22Rv1 (cell line): ENCODE measurements at regions not wholly inside any gene's neighbourhood (a gene's known extent, or its start where the extent isn't known, plus 50 kb on each side); places are given as distances from the start of the nearest gene placed in this dataset.

Source experiments
- H3K27ac ChIP-seq: fragments of 450-650 bp; 2 replicates; pipeline ENCODE4 v1.5.1; 2017
- CTCF ChIP-seq: fragments of 450-650 bp; IDR thresholded peaks from 2 replicates; pipeline ENCODE4 v1.5.1; 2017; ENCODE audit warnings: mild to moderate bottlenecking
- ZFX ChIP-seq: fragments of 450-650 bp; IDR thresholded peaks from 2 replicates; pipeline ENCODE4 v1.6.1; 2017; ENCODE audit warnings: antibody characterized with exemption, borderline replicate concordance

GRCh38 chr10:125515571-125515970 is 167.4 kb downstream of the TEX36 start:
- TF ChIP-seq ZFX (no peak), CTCF (no peak)
- H3K27ac ChIP-seq, result no peak overlapping the region

- no peak overlapping the region for H3K27ac ChIP-seq
- no peak for TF ChIP-seq ZFX
- no peak for TF ChIP-seq CTCF
These were observed 168.5 kb downstream of the TEX36 start for GRCh38 chr10:125514206-125515162.

GRCh38 chr10:125513429-125514182 is 169.4 kb downstream of the TEX36 start:
- TF ChIP-seq ZFX (no peak), CTCF (no peak)
- no peak overlapping the region for H3K27ac ChIP-seq

- no peak overlapping the region for H3K27ac ChIP-seq
- no peak for TF ChIP-seq CTCF
- no peak for TF ChIP-seq ZFX
These were observed 172.0 kb downstream of the TEX36 start for GRCh38 chr10:125510998-125511397.

GRCh38 chr10:125505648-125506047 is 177.3 kb downstream of the TEX36 start:
- H3K27ac ChIP-seq, result no peak overlapping the region
- TF ChIP-seq ZFX (no peak), CTCF (no peak)

- TF ChIP-seq CTCF (no peak), ZFX (no peak)
- H3K27ac ChIP-seq, result no peak overlapping the region
These were observed 180.7 kb downstream of the TEX36 start for GRCh38 chr10:125502276-125502675.

GRCh38 chr10:125495386-125495785 is 187.6 kb downstream of the TEX36 start:
- no peak for TF ChIP-seq CTCF
- H3K27ac ChIP-seq, result no peak overlapping the region
